22Rv1 (cell line): ENCODE measurements at regions not wholly inside any gene's neighbourhood (a gene's known extent, or its start where the extent isn't known, plus 50 kb on each side); places are given as distances from the start of the nearest gene placed in this dataset.

Experiments used
- ZFX ChIP-seq: fragments of 450-650 bp; IDR thresholded peaks from 2 replicates; pipeline ENCODE4 v1.6.1; 2017; ENCODE audit warnings: antibody characterized with exemption, borderline replicate concordance
- TF ChIP-seq, protein P1 (sequence below): fragments of 450-650 bp; IDR thresholded peaks from 2 replicates; pipeline ENCODE4 v1.5.1; 2017; ENCODE audit warnings: mild to moderate bottlenecking

DNA sequence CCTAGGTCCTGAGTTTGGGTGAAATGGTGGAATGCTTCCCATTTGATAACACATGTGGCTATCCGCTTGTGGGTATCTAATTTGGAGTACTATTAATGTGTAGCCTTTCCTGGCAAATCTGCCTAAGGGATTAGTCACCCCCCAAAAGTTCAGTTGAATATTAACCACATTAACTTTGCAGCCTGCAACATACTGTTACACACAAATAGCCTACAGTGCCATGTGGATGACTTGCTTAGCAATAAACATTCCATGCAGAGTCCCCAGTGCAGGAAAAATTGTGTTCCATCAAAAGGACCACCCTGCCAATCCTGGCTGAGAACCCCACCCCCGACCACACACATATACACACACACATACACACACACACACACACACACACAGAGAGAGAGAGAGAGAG is 303.3 kb upstream of the ESRRG start:
- TF ChIP-seq, protein P1, sequence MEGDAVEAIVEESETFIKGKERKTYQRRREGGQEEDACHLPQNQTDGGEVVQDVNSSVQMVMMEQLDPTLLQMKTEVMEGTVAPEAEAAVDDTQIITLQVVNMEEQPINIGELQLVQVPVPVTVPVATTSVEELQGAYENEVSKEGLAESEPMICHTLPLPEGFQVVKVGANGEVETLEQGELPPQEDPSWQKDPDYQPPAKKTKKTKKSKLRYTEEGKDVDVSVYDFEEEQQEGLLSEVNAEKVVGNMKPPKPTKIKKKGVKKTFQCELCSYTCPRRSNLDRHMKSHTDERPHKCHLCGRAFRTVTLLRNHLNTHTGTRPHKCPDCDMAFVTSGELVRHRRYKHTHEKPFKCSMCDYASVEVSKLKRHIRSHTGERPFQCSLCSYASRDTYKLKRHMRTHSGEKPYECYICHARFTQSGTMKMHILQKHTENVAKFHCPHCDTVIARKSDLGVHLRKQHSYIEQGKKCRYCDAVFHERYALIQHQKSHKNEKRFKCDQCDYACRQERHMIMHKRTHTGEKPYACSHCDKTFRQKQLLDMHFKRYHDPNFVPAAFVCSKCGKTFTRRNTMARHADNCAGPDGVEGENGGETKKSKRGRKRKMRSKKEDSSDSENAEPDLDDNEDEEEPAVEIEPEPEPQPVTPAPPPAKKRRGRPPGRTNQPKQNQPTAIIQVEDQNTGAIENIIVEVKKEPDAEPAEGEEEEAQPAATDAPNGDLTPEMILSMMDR = no peak
- no peak for TF ChIP-seq ZFX
